ENCODE measurements at regions not wholly inside any gene's neighbourhood (a gene's known extent, or its start where the extent isn't known, plus 50 kb on each side); places are given as distances from the start of the nearest gene placed in this dataset.

DNA sequence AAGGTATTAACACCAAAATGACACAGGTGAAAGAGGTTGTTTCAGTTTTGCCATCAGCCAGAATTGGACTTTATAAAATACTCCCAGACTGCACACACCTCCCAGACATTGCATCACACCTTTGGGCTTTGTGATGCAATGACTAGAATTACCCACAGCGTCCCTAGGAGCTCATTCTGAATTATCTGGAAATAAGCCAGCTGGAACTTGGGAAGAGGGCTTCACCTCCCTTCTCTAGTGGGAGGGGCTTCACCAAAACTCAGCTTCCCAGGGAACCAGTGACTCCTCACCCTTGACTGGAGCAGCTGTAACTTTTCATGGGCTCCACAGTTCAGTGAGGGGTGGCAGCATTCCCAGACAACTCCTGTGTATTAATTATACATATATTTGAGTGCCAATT, 83.1 kb upstream of the BZW1 start:
- TF ChIP-seq, protein P1, sequence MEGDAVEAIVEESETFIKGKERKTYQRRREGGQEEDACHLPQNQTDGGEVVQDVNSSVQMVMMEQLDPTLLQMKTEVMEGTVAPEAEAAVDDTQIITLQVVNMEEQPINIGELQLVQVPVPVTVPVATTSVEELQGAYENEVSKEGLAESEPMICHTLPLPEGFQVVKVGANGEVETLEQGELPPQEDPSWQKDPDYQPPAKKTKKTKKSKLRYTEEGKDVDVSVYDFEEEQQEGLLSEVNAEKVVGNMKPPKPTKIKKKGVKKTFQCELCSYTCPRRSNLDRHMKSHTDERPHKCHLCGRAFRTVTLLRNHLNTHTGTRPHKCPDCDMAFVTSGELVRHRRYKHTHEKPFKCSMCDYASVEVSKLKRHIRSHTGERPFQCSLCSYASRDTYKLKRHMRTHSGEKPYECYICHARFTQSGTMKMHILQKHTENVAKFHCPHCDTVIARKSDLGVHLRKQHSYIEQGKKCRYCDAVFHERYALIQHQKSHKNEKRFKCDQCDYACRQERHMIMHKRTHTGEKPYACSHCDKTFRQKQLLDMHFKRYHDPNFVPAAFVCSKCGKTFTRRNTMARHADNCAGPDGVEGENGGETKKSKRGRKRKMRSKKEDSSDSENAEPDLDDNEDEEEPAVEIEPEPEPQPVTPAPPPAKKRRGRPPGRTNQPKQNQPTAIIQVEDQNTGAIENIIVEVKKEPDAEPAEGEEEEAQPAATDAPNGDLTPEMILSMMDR (IDR thresholded peaks at IDR 0.05) = no peak
- no peak for TF ChIP-seq POLR2A (IDR thresholded peaks at IDR 0.05)
